HG02885 (cell line): ENCODE measurements at regions not wholly inside any gene's neighbourhood (a gene's known extent, or its start where the extent isn't known, plus 50 kb on each side); places are given as distances from the start of the nearest gene placed in this dataset.
"Not testable (repeated sequence)": the region's sequence is repeated elsewhere in the genome, so short reads cannot be mapped to it uniquely, and the experiment has no call there.

Experiments
- ATAC-seq: cut with Tn5 transposase; IDR thresholded peaks from one replicate; pipeline ENCODE4 v1.9.1; 2021; ENCODE audit warnings: mild to moderate bottlenecking; ENCODE audit not compliant: unreplicated experiment, poor library complexity

- ATAC-seq: no peak
Measured at GRCh38 chr20:39705032-39705431, 742.9 kb downstream of the DHX35 start.

GRCh38 chr20:39703357-39703756, 741.2 kb downstream of the DHX35 start:
- not testable (repeated sequence) for ATAC-seq

- ATAC-seq: no peak
Measured at GRCh38 chr20:39702701-39703349, 740.7 kb downstream of the DHX35 start.

GRCh38 chr20:39700528-39700927, 738.4 kb downstream of the DHX35 start:
- no peak for ATAC-seq

- no peak for ATAC-seq
Measured at GRCh38 chr20:39699166-39699725, 737.1 kb downstream of the DHX35 start.

GRCh38 chr20:39698752-39699151, 736.6 kb downstream of the DHX35 start:
- no peak for ATAC-seq

- no peak for ATAC-seq
Measured at GRCh38 chr20:39691151-39691862, 729.2 kb downstream of the DHX35 start.

GRCh38 chr20:39676857-39677391, 714.8 kb downstream of the DHX35 start:
- ATAC-seq: no peak

- ATAC-seq: no peak
Measured at GRCh38 chr20:39676241-39676640, 714.1 kb downstream of the DHX35 start.

GRCh38 chr20:39674842-39675241, 712.7 kb downstream of the DHX35 start:
- no peak for ATAC-seq

- ATAC-seq: no peak
Measured at GRCh38 chr20:39670988-39671387, 708.8 kb downstream of the DHX35 start.

- no peak for ATAC-seq
Measured at GRCh38 chr20:39669659-39670058, 707.5 kb downstream of the DHX35 start.

- ATAC-seq: no peak
Measured at GRCh38 chr20:39668038-39668437, 705.9 kb downstream of the DHX35 start.

- ATAC-seq: no peak
Measured at GRCh38 chr20:39661833-39662232, 699.7 kb downstream of the DHX35 start.

GRCh38 chr20:39660965-39661364, 698.8 kb downstream of the DHX35 start:
- ATAC-seq: no peak

GRCh38 chr20:39660226-39660625, 698.1 kb downstream of the DHX35 start:
- ATAC-seq: no peak

- no peak for ATAC-seq
Measured at GRCh38 chr20:39658662-39659409, 696.7 kb downstream of the DHX35 start.

GRCh38 chr20:39654171-39654570, 692.0 kb downstream of the DHX35 start:
- ATAC-seq: no peak

- ATAC-seq: no peak
Measured at GRCh38 chr20:39651645-39652325, 689.6 kb downstream of the DHX35 start.

- no peak for ATAC-seq
Measured at GRCh38 chr20:39646874-39647413, 684.8 kb downstream of the DHX35 start.
